ENCODE measurements at regions not wholly inside any gene's neighbourhood (a gene's known extent, or its start where the extent isn't known, plus 50 kb on each side); places are given as distances from the start of the nearest gene placed in this dataset.

DNA sequence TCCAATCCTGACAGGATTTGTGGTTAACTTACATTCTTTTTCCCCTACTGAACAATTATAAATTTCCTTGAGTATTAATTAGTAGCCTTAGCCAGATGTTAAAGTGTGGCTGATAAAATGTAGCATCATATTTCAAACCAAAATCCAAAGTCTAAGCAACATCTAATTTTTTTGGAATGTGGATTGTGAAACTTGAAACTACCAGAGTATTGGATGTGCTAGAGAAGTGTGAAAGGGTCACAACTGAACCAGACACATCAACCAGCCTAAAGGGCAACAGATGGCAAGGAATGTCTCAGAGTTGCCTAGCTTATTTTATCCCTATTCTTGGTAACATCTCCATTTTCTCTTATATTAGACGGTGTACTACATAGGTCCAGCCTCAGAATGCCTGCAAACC is 153.1 kb upstream of the DCN start:
- no peak for DNase-seq
- no peak overlapping the region for H3K4me3 Mint-ChIP-seq (ENCODE audit: unreplicated experiment)
- intact Hi-C loops (cut with micrococcal nuclease; ENCODE audit: unreplicated experiment): no loop called here

DNA sequence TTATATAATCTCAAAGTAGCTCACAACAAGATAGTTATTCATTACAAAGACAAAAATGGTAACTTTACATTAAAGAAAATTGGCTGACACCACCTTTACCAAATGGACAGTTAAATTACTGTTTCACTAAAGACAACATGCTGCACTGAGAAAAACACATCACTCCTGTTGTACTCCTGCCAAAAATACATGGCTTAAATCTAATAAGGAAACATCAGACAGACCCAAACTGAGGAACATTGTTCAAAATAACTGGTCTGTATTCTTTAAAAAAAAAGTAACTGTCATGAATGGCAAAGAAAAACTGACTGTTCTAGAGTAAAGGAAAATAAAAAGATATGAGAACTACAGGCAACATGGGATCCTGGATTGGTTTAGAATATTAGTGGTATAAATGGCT is 151.3 kb upstream of the DCN start:
- H3K27me3 Mint-ChIP-seq (ENCODE audit: insufficient read depth, unreplicated experiment): no peaks in the 10 kb centered on the region
- H3K4me3 Mint-ChIP-seq (ENCODE audit: unreplicated experiment): no peak overlapping the region
- no peaks in the 10 kb centered on the region for H3K4me1 ChIP-seq
- no peaks in the 10 kb centered on the region for H3K27me3 ChIP-seq (replicated peaks; ENCODE audit: control insufficient read depth, insufficient read depth, low read length)
- no peak overlapping the region for H3K4me3 ChIP-seq (ENCODE audit: low read depth, low read length)
- no peak for DNase-seq
- no peaks in the 10 kb centered on the region for H3K4me1 Mint-ChIP-seq (ENCODE audit: low read depth, unreplicated experiment)
- H3K36me3 Mint-ChIP-seq (ENCODE audit: insufficient read depth, unreplicated experiment): no peaks in the 10 kb centered on the region
- BruUV-seq (replicated peaks): no TSS peak
- no peaks in the 10 kb centered on the region for H3K36me3 ChIP-seq (ENCODE audit: control insufficient read depth, insufficient read depth, low read length)
- ChIA-PET CTCF (no interaction called here), POLR2A (no interaction called here)
- H3K9me3 ChIP-seq: no peaks in the 10 kb centered on the region
- TF ChIP-seq, protein P1, sequence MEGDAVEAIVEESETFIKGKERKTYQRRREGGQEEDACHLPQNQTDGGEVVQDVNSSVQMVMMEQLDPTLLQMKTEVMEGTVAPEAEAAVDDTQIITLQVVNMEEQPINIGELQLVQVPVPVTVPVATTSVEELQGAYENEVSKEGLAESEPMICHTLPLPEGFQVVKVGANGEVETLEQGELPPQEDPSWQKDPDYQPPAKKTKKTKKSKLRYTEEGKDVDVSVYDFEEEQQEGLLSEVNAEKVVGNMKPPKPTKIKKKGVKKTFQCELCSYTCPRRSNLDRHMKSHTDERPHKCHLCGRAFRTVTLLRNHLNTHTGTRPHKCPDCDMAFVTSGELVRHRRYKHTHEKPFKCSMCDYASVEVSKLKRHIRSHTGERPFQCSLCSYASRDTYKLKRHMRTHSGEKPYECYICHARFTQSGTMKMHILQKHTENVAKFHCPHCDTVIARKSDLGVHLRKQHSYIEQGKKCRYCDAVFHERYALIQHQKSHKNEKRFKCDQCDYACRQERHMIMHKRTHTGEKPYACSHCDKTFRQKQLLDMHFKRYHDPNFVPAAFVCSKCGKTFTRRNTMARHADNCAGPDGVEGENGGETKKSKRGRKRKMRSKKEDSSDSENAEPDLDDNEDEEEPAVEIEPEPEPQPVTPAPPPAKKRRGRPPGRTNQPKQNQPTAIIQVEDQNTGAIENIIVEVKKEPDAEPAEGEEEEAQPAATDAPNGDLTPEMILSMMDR (IDR thresholded peaks at IDR 0.05; ENCODE audit: insufficient read depth in 1 of 2, low read depth in 1 of 2, low read length in 1 of 2, severe bottlenecking in 1 of 2, unreplicated experiment in 1 of 2): no peak
- no peak overlapping the region for H3K27ac Mint-ChIP-seq (ENCODE audit: unreplicated experiment)
- H3K9me3 Mint-ChIP-seq (ENCODE audit: unreplicated experiment): no peaks in the 10 kb centered on the region
- intact Hi-C loops (cut with micrococcal nuclease; ENCODE audit: unreplicated experiment): no loop called here

More for the DNA sequence above, 153.1 kb upstream of the DCN start:
- ChIA-PET POLR2A (no interaction called here), CTCF (no interaction called here)
- Mint-ChIP-seq H3K4me1 (ENCODE audit: low read depth, unreplicated experiment) (no peaks in the 10 kb centered on the region), H3K27ac (ENCODE audit: unreplicated experiment) (no peak overlapping the region), H3K27me3 (ENCODE audit: insufficient read depth, unreplicated experiment) (no peaks in the 10 kb centered on the region), H3K9me3 (ENCODE audit: unreplicated experiment) (no peaks in the 10 kb centered on the region), H3K36me3 (ENCODE audit: insufficient read depth, unreplicated experiment) (no peaks in the 10 kb centered on the region)
- H3K36me3 ChIP-seq (ENCODE audit: control insufficient read depth, insufficient read depth, low read length): no peaks in the 10 kb centered on the region
- no TSS peak for BruUV-seq (replicated peaks)
- H3K9me3 ChIP-seq: no peaks in the 10 kb centered on the region
- H3K4me1 ChIP-seq: no peaks in the 10 kb centered on the region
- no peak overlapping the region for H3K4me3 ChIP-seq (ENCODE audit: low read depth, low read length)
- TF ChIP-seq, protein P1 (IDR thresholded peaks at IDR 0.05; ENCODE audit: insufficient read depth in 1 of 2, low read depth in 1 of 2, low read length in 1 of 2, severe bottlenecking in 1 of 2, unreplicated experiment in 1 of 2): no peak
- H3K27me3 ChIP-seq (replicated peaks; ENCODE audit: control insufficient read depth, insufficient read depth, low read length): no peaks in the 10 kb centered on the region

- Mint-ChIP-seq H3K36me3 (ENCODE audit: insufficient read depth, unreplicated experiment) (no peaks in the 10 kb centered on the region), H3K27ac (ENCODE audit: unreplicated experiment) (no peak overlapping the region), H3K4me3 (ENCODE audit: unreplicated experiment) (no peak overlapping the region), H3K4me1 (ENCODE audit: low read depth, unreplicated experiment) (no peaks in the 10 kb centered on the region), H3K27me3 (ENCODE audit: insufficient read depth, unreplicated experiment) (no peaks in the 10 kb centered on the region), H3K9me3 (ENCODE audit: unreplicated experiment) (no peaks in the 10 kb centered on the region)
- no peaks in the 10 kb centered on the region for H3K36me3 ChIP-seq (ENCODE audit: control insufficient read depth, insufficient read depth, low read length)
- H3K4me1 ChIP-seq: no peaks in the 10 kb centered on the region
- no peak overlapping the region for H3K4me3 ChIP-seq (ENCODE audit: low read depth, low read length)
- TF ChIP-seq, protein P1 (IDR thresholded peaks at IDR 0.05; ENCODE audit: insufficient read depth in 1 of 2, low read depth in 1 of 2, low read length in 1 of 2, severe bottlenecking in 1 of 2, unreplicated experiment in 1 of 2): no peak
- no TSS peak for BruUV-seq (replicated peaks)
- H3K9me3 ChIP-seq: no peaks in the 10 kb centered on the region
- intact Hi-C loops (cut with micrococcal nuclease; ENCODE audit: unreplicated experiment): no loop called here
- no peaks in the 10 kb centered on the region for H3K27me3 ChIP-seq (replicated peaks; ENCODE audit: control insufficient read depth, insufficient read depth, low read length)
- POLR2A ChIA-PET: no interaction called here
- CTCF ChIA-PET: interaction anchor here (0.6 kb wide), 1 partner anchor 89 kb away, joined by 3 read pairs; no protein-coding TSS in a partner anchor
- DNase-seq: no peak
Measured at GRCh38 chr12:91332302-91332701, 149.7 kb upstream of the DCN start.
